Anterior cingulate cortex (tissue), 58 donors: ENCODE measurements at regions not wholly inside any gene's neighbourhood (a gene's known extent, or its start where the extent isn't known, plus 50 kb on each side); places are given as distances from the start of the nearest gene placed in this dataset.
"Not testable (repeated sequence)": the region's sequence is repeated elsewhere in the genome, so short reads cannot be mapped to it uniquely, and the experiment has no call there.

Source experiments
- DNase-seq, 58 donors: peaks; one replicate each; lab custom pipeline; 2025; lab: John Stamatoyannopoulos, UW

- DNase-seq = no peak
These were observed 427.4 kb upstream of the NECTIN3 start for GRCh38 chr3:110644203-110644602.

- DNase-seq = no peak
These were observed 425.6 kb upstream of the NECTIN3 start for GRCh38 chr3:110646055-110646454.

- DNase-seq = no peak
These were observed 425.1 kb upstream of the NECTIN3 start for GRCh38 chr3:110646496-110646895.

DNA sequence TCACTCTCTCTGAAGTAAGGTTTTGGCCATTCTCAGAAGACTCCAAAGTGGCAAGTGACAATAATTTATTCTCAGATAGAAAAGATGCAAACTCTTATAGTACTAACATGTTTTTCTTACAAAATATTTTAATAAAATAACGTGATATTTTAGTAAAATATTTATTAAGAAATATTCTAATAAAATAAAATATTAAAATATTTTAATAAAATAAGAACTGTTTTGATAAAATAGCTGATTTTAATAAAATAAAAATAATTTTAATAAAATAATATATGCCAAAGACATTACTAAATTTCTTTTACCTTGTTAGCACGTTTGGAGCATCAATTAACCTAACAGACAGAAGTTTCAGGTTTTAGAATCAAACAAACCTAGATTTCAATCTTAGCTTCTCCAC, 424.0 kb upstream of the NECTIN3 start:
- DNase-seq = no peak

DNA sequence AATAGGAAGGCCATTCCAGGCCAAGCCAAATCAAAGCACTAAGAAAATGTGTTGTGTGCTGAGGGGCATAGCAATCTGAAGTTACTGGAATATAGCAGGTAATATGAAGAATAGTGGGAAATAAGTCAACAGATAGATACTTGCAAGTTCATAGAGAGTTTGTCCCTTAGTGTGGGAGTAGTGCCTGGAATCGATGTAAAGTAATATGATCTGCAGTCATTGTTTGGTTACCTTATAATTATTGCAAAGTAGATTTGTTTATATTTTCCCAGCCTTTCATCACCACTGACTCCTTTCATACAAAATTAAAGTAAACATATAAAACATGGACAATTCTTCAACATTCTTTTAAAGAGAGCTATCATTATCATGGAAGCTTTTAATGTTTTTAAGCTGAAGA, 420.9 kb upstream of the NECTIN3 start:
- no peak for DNase-seq

DNA sequence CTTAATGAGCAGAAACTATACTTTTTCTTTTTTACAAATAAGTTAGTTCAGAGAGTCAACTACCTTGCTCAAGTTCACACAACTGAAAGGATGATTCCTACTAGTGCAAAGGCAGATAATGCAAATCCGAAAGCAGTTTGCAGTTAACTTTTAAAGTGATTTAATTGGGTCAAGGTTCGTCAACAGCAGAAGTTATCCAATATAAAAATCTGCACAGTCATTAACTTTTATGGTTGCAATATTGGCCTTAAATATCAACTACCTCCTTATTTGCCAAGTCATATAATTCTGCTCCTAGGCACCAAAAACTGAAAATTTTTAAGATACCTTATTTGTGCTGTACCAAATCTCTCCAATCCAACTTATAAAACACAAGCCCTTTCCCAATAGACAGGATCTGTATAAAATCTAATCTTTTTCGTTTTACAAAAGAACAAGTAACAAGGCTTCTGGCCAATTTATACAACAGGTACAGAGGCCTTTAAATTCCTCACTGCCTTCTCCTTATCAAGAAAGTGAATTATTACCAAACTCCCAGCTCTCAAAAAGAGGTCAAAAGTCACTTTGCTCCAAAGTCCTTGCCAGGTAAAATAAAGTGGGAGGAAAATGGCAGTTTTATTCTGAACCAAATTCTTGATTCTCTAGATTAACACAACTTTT, 416.6 kb upstream of the NECTIN3 start:
- DNase-seq = no peak

DNA sequence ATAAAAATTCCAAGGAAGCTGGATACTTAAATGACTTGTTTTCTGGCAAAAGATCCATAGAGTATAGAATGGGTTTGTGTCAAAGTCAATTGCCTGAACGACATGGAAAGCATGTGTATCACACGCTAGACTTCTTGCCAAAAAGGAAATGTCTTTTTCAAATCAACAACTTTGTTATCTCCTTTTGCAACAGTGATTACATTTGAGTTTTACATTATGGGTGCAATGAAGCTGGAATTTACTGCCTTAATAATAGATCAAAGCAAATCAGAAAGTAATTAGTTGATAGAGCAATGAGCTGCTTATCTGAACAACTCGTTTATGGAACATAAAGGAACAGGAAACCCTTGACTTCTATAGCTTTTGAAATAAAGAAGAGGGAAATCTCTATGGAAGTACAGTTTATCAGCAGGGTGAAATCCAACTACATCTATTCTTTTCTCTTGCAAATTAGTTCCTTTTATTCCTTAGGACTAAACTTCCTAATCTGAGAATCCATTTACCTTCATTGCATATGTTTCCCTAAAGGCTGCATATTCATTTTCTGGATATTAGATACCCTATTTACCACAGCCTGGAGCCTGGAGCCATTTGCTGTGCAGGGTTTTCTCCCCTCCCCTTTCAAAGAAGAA, 415.1 kb upstream of the NECTIN3 start:
- DNase-seq = no peak

- no peak for DNase-seq
These were observed 407.5 kb upstream of the NECTIN3 start for GRCh38 chr3:110664148-110664547.

GRCh38 chr3:110666495-110666894, 405.1 kb upstream of the NECTIN3 start:
- DNase-seq = no peak

DNA sequence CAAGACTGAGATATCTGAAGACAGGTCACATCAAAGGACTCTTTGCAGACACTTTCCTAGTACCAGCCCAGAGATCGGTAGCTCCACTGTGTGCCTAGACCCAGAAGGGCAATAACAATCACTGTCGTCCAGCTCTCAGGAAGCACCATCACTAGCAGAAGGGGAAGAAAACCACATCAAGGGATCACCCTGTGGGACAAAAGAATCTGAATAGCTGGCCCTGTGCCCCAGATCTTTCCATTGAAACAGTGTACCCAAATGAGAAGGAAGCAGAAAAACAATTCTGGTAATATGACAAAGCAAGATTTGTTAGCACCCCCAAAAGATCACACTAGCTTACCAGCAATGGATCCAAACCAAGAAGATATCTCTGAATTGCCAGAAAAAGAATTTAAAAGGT, 404.4 kb upstream of the NECTIN3 start:
- DNase-seq = no peak

DNA sequence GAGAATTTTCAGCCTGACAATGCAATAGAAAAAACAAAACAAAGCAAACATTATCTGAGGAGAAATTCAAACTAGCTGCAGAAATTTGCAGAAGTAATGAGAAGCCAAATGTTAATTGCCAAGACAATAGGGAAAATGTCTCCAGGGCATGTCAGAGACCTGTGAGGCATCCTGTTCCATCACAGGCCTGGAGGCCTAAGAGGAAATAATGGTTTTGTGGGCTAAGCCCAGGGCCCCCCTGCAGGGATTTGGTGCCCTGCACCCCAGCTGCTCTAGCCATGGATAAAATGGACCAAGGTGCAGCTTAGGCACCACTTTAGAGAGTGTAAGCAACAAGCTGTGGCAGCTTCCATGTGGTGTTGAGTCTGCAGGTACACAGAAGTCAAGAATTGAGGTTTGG, 401.2 kb upstream of the NECTIN3 start:
- no peak for DNase-seq

GRCh38 chr3:110677506-110677905, 394.1 kb upstream of the NECTIN3 start:
- DNase-seq = no peak

GRCh38 chr3:110679285-110679684, 392.3 kb upstream of the NECTIN3 start:
- no peak for DNase-seq

DNA sequence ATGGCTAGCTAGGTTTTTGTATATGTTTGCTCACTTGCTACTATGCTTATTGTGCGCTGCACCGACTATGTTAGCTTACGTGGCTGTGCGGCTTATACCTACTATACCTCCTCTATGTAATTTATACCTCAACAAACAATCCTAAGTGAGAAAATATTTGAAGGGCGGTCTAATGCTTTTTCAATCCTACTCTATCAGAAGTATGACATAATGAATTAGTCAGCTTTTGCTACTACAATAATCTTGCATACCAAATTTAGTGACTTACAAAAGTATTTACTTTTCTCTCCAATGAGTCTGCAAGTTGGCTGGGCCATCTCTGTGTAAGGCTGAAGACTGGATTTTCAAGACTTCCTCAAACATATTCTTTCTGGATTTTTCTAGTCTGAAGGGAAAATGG, 391.2 kb upstream of the NECTIN3 start:
- DNase-seq = no peak

DNA sequence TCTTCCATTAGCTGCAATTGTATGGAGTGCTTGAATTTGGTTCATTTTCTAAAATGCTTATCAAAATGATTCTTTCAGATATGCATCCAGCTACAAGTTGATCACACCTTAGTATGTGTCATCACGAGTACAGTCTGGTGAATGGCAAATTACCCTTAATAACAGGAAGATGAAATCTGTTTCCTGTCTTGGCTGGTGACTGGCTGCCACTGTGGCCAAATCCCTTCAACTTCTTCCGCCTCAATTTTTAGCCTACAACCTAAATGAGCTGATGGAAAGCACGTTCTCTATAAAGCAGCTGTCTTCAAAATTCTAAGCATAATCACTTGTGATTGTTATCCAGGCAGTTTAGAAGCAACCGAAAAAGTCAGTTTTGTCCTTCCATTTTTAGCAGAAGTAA, 387.1 kb upstream of the NECTIN3 start:
- DNase-seq = peak in 1 of 58 donors; percentile 15

DNA sequence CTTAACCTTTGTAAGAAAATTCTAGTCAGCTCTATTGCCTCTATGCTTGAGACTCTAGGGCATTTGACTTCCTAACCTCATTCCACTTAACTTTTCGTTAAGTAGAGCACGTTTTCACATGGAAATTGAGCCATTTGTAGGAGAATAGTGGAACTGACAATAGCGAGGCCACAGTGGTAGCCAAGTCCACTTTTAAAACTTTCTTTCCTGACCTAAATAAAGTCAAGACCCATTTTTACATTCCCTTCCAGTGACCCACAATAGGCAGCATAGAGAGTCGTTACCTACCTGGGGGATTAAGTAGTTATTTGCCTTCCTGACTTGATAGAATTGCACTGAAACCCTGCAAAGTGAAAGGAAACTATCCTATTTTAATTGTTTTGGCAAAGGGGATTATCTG, 386.0 kb upstream of the NECTIN3 start:
- DNase-seq = no peak

DNA sequence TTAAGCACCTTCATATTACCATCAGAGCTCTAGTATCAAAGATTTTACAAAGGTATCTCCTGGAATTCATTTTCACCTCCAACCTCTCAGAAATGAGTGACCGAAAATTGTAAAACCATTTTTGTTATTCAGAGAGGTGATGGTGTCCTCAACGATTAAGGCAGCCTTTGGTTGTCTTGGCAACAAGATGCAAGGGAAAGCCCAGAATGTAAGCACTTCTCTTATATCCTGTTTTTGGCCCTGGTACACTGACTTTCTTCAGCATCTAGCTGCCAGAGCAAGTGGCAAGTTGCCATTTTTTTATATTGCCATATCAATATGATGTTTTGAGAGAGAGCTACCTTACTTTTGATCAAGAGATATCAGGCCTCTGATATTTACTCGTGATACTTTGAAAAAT, 384.9 kb upstream of the NECTIN3 start:
- no peak for DNase-seq

- no peak for DNase-seq
These were observed 384.5 kb upstream of the NECTIN3 start for GRCh38 chr3:110687138-110687537.

DNA sequence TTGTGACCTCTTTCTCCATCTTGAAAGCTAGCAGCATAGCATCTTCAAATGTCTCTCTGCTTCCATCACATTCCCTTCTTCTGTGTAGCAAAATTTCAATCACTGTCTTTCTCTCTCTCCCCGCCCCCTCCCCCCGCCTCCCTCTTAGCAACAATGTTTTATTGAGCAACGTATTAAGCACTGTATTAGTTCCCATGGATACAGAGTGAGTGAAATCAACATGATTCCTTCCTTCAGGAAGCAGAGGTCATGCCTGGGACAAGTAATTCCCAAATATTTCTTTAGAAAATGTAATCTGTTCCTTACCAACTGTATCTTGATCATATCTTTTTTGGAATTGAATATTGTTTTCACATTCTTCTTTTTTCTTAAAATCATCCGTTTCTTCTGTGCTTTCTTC, 373.7 kb upstream of the NECTIN3 start:
- DNase-seq = no peak

DNA sequence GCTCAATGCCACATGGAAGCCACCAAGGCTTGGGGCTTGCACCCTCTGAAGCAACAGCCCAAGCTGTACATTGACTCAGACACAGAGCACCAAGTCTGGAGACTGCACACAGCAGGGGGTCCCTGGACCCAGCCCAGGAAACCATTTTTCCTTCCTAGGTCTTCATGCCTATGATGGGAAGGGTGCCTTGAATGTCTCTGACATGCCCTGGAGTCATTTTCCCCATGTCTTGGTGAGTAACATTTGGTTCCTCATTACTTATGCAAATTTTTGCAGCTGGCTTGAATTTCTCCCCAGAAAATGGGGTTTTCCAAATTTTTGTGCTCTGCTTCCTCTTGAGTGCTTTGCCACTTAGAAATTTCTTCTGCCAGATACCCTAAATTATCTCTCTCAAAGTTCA, 367.3 kb upstream of the NECTIN3 start:
- DNase-seq = not testable (repeated sequence)

- DNase-seq = no peak
These were observed 363.5 kb upstream of the NECTIN3 start for GRCh38 chr3:110708156-110708555.

- no peak for DNase-seq
These were observed 361.5 kb upstream of the NECTIN3 start for GRCh38 chr3:110710156-110710555.

DNA sequence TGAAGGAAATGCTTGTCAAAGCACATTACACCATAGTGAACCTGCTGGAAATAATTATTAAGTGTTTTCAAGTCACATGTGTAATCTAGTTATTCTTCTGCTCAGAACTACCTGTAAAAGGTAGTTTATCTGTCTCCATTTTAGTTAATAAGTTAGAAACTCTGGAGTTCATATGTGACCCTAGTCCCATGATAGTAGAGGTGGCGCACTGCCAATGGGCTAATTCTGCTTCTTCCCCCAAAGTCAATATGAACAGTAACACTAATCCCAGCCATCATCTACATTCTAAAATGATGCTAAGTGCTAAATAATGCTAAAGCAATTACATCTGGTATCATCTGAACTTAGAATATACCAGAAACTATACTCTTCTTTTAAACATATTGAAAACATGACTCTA, 361.0 kb upstream of the NECTIN3 start:
- no peak for DNase-seq
